GM12878 (cell line): ENCODE measurements at regions not wholly inside any gene's neighbourhood (a gene's known extent, or its start where the extent isn't known, plus 50 kb on each side); places are given as distances from the start of the nearest gene placed in this dataset.

Experiments used
- ATAC-seq: fragments of 200-7000 bp; cut with Tn5 transposase; 3 replicates; pipeline ENCODE4 v1.9.1; 2020; ENCODE audit warnings: mild to moderate bottlenecking, moderate library complexity
- BruUV-seq: library from RNA; stranded (reverse); fragments of 400-500 nt; replicated peaks from 2 replicates; lab custom pipeline; 2021; lab: Mats Ljungman, UMichigan
- CTCF ChIA-PET: fragments of 300-600 bp; sonication (Branson Sonifier 250); formaldehyde crosslinking; extraction: SDS; loops from one replicate; lab custom pipeline; 2021; ENCODE audit warnings: inconsistent platforms; lab: Yijun Ruan, JAX
- POLR2A ChIA-PET: fragments of 350-600 bp; formaldehyde crosslinking; extraction: SDS; loops from one replicate; lab custom pipeline; 2021; ENCODE audit warnings: inconsistent platforms; lab: Charles Lee
- RAD21 ChIA-PET: fragments of 300-600 bp; sonication (Branson Sonifier 250); formaldehyde crosslinking; loops from one replicate; lab custom pipeline; 2023; ENCODE audit warnings: antibody characterized with exemption; ENCODE audit not compliant: unreplicated experiment; lab: Charles Lee
- SMC1A ChIA-PET: fragments of 300-600 bp; sonication (Branson Sonifier 250); formaldehyde crosslinking; loops from one replicate; lab custom pipeline; 2023; ENCODE audit not compliant: unreplicated experiment, uncharacterized antibody; lab: Charles Lee
- DNase-seq: peaks from one replicate; pipeline ENCODE4 v3.0.0-alpha.2; 2011; ENCODE audit warnings: low read depth, low spot score
- FAIRE-seq: peaks from 3 replicates; lab custom pipeline; 2011; peaks lifted over from hg19 to GRCh38; lab: Jason Lieb, UNC
- H2AFZ ChIP-seq: 2 replicates; pipeline ENCODE4 v1.6.0; 2011; ENCODE audit warnings: low read depth, low read length, control low read depth; ENCODE audit not compliant: control insufficient read depth
- H3K27ac ChIP-seq: 2 replicates; pipeline ENCODE4 v1.5.1; 2011; ENCODE audit warnings: control low read depth; ENCODE audit not compliant: control insufficient read depth, insufficient read depth
- H3K27me3 ChIP-seq, 2 experiments: replicated peaks in 1 of 2; 2 replicates each; pipeline versions ENCODE4 v1.6.0 to v1.6.1; 2011; ENCODE audit warnings: low read length in 1 of 2; ENCODE audit not compliant: control insufficient read depth in 2 of 2, insufficient read depth in 2 of 2
- H3K36me3 ChIP-seq, 2 experiments: 2 replicates each; pipeline ENCODE4 v1.5.1; 2011; ENCODE audit warnings: low read length in 1 of 2; ENCODE audit not compliant: control insufficient read depth in 2 of 2, insufficient read depth in 2 of 2
- H3K4me1 ChIP-seq: 2 replicates; pipeline ENCODE4 v1.6.1; 2011; ENCODE audit warnings: mild to moderate bottlenecking, low read length, moderate library complexity, mixed read lengths; ENCODE audit not compliant: control insufficient read depth, insufficient read depth
- H3K4me2 ChIP-seq: 2 replicates; pipeline ENCODE4 v1.6.0; 2011; ENCODE audit warnings: control low read depth; ENCODE audit not compliant: control insufficient read depth, insufficient read depth
- H3K4me3 ChIP-seq: fragments of 200-600 bp; sonication (generic); 2 replicates; pipeline ENCODE4 v1.5.1; 2016
- H3K79me2 ChIP-seq: 2 replicates; pipeline ENCODE4 v1.6.0; 2011; ENCODE audit warnings: low read length; ENCODE audit not compliant: control insufficient read depth, insufficient read depth
- H3K9ac ChIP-seq: 2 replicates; pipeline ENCODE4 v1.8.0; 2011; ENCODE audit warnings: low read length, control low read depth, mixed read lengths; ENCODE audit not compliant: control insufficient read depth, insufficient read depth
- H3K9me3 ChIP-seq: replicated peaks from 3 replicates; pipeline ENCODE4 v1.5.1; 2011; ENCODE audit warnings: mild to moderate bottlenecking, low read length; ENCODE audit not compliant: control insufficient read depth, insufficient read depth
- H4K20me1 ChIP-seq: 2 replicates; pipeline ENCODE4 v1.6.0; 2011; ENCODE audit not compliant: control insufficient read depth, insufficient read depth
- CREM ChIP-seq: IDR thresholded peaks from 2 replicates; pipeline ENCODE4 v1.6.1; 2014; ENCODE audit warnings: antibody characterized with exemption, low read depth
- EP300 ChIP-seq, 2 experiments: fragments of 150-350 bp in 1 of 2; IDR thresholded peaks; 2 replicates each; pipeline ENCODE4 v1.6.1; 2011 to 2012; ENCODE audit warnings: low read depth in 2 of 2, low read length in 2 of 2, borderline replicate concordance in 1 of 2, improper control_type of control experiment in 1 of 2, inconsistent platforms in 1 of 2; ENCODE audit not compliant: control insufficient read depth in 1 of 2
- NFYA ChIP-seq: IDR thresholded peaks from 2 replicates; pipeline ENCODE4 v1.6.1; 2011; ENCODE audit warnings: low read depth, mild to moderate bottlenecking, low read length, improper control_type of control experiment, borderline replicate concordance
- SUZ12 ChIP-seq: fragments of 200-600 bp; sonication (generic); IDR thresholded peaks from one replicate; pipeline ENCODE4 v1.6.1; 2018; ENCODE audit warnings: antibody characterized with exemption, mild to moderate bottlenecking; ENCODE audit not compliant: unreplicated experiment
- ZBTB11 ChIP-seq: fragments of 450-650 bp; formaldehyde crosslinking; IDR thresholded peaks from 2 replicates; pipeline ENCODE4 v1.5.0; 2022; ENCODE audit warnings: mild to moderate bottlenecking, missing genetic modification characterization
- WGBS: methylation state at CpG from one replicate; pipeline ENCODE4 v1.1.6; 2016; ENCODE audit warnings: low lambda C conversion rate; ENCODE audit not compliant: insufficient replicate concordance, insufficient coverage; ENCODE audit errors: missing lambda C conversion rate; 5-methylcytosine and 5-hydroxymethylcytosine counted together
- in situ Hi-C: fragments of 300-500 bp; cut with MboI; formaldehyde crosslinking; loops from 9 replicates; pipeline ENCODE4 v1.14.3; 2018; ENCODE audit warnings: mixed read lengths
- intact Hi-C: fragments of 100-400 bp; cut with micrococcal nuclease; formaldehyde crosslinking; loops from one replicate; pipeline ENCODE4 v1.14.2; 2022; ENCODE audit not compliant: unreplicated experiment
- TF ChIP-seq, protein P1 (sequence below): fragments of 450-650 bp; IDR thresholded peaks from 2 replicates; pipeline ENCODE4 v1.6.1; 2016; ENCODE audit warnings: mild to moderate bottlenecking
- TF ChIP-seq, protein P2 (sequence below): fragments of 450-650 bp; IDR thresholded peaks from 2 replicates; pipeline ENCODE4 v1.6.1; 2017; ENCODE audit warnings: antibody characterized with exemption, mild to moderate bottlenecking, moderate library complexity

DNA sequence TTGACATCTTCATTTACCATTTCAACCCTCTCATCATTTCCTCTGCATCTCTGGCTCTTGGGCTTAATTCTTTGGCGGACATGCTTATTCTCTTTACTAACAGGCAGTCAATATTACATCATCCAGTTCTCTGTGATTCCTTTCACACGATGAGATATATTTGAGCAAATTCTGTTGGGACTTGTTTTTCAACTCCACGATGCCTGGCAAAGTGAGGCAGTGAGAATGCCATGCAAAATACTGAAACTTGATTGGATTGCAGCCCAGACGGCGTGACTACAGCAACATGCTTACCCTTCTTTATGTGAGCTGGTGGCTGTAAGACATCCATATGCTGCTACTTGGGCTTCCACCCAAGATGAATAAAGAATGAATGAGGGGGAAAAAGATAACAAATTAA is 101.7 kb upstream of the SPACA1 start:
- no peak overlapping the region for H3K27ac ChIP-seq
- H2AFZ ChIP-seq, result no peak overlapping the region
- no peak for FAIRE-seq
- H3K36me3 ChIP-seq, result no peaks in the 10 kb centered on the region
- no peak overlapping the region for H3K4me2 ChIP-seq
- 48% methylated on average over 5 of the region's 5 CpGs for WGBS
- H3K79me2 ChIP-seq, result no peaks in the 10 kb centered on the region
- H3K9ac ChIP-seq, result no peak overlapping the region
- H3K4me1 ChIP-seq, result no peaks in the 10 kb centered on the region
- in situ Hi-C loops (no loop called here), intact Hi-C loops (no loop called here)
- ChIA-PET RAD21 (no interaction called here), POLR2A (no interaction called here), CTCF (no interaction called here), SMC1A (interaction anchor here (0.6 to 2.6 kb wide), 2 partner anchors 16 to 925 kb away, joined by 5 to 17 read pairs; no protein-coding TSS in a partner anchor)
- no peak for TF ChIP-seq SUZ12
- TF ChIP-seq, protein P1, sequence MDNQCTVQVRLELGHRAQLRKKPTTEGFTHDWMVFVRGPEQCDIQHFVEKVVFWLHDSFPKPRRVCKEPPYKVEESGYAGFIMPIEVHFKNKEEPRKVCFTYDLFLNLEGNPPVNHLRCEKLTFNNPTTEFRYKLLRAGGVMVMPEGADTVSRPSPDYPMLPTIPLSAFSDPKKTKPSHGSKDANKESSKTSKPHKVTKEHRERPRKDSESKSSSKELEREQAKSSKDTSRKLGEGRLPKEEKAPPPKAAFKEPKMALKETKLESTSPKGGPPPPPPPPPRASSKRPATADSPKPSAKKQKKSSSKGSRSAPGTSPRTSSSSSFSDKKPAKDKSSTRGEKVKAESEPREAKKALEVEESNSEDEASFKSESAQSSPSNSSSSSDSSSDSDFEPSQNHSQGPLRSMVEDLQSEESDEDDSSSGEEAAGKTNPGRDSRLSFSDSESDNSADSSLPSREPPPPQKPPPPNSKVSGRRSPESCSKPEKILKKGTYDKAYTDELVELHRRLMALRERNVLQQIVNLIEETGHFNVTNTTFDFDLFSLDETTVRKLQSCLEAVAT, result no peak
- no peak for TF ChIP-seq EP300 (IDR thresholded peaks at IDR 0.05; ENCODE audit: borderline replicate concordance in 1 of 2, control insufficient read depth in 1 of 2, low read depth in 2 of 2, low read length in 2 of 2)
- no peak for TF ChIP-seq CREM
- TF ChIP-seq, protein P2, sequence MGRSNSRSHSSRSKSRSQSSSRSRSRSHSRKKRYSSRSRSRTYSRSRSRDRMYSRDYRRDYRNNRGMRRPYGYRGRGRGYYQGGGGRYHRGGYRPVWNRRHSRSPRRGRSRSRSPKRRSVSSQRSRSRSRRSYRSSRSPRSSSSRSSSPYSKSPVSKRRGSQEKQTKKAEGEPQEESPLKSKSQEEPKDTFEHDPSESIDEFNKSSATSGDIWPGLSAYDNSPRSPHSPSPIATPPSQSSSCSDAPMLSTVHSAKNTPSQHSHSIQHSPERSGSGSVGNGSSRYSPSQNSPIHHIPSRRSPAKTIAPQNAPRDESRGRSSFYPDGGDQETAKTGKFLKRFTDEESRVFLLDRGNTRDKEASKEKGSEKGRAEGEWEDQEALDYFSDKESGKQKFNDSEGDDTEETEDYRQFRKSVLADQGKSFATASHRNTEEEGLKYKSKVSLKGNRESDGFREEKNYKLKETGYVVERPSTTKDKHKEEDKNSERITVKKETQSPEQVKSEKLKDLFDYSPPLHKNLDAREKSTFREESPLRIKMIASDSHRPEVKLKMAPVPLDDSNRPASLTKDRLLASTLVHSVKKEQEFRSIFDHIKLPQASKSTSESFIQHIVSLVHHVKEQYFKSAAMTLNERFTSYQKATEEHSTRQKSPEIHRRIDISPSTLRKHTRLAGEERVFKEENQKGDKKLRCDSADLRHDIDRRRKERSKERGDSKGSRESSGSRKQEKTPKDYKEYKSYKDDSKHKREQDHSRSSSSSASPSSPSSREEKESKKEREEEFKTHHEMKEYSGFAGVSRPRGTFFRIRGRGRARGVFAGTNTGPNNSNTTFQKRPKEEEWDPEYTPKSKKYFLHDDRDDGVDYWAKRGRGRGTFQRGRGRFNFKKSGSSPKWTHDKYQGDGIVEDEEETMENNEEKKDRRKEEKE, result no peak
- no peak for TF ChIP-seq NFYA
- no peak for TF ChIP-seq ZBTB11
- no peaks in the 10 kb centered on the region for H3K9me3 ChIP-seq
- no peak for DNase-seq
- H3K4me3 ChIP-seq, result no peak overlapping the region
- ATAC-seq, result no peak
- H4K20me1 ChIP-seq, result no peaks in the 10 kb centered on the region
- H3K27me3 ChIP-seq, result no peaks in the 10 kb centered on the region
- no TSS peak for BruUV-seq
